HepG2 (cell line): ENCODE measurements at regions not wholly inside any gene's neighbourhood (a gene's known extent, or its start where the extent isn't known, plus 50 kb on each side); places are given as distances from the start of the nearest gene placed in this dataset.

Experiments
- ATAC-seq: fragments of 200-7000 bp; cut with Tn5 transposase; 3 replicates; pipeline ENCODE4 v1.9.1; 2020; ENCODE audit warnings: mild to moderate bottlenecking, moderate library complexity
- BruUV-seq: library from RNA; stranded (reverse); fragments of 400-500 nt; replicated peaks from 2 replicates; lab custom pipeline; 2021; lab: Mats Ljungman, UMichigan
- CTCF ChIA-PET: fragments of 300-600 bp; formaldehyde crosslinking; extraction: SDS; loops from one replicate; lab custom pipeline; 2021; ENCODE audit warnings: low total read pairs, inconsistent platforms, low intra/inter-chr PET ratio; lab: Yijun Ruan, JAX
- POLR2A ChIA-PET: fragments of 350-600 bp; sonication (Branson Sonifier 250); formaldehyde crosslinking; loops from one replicate; lab custom pipeline; 2020; ENCODE audit warnings: antibody characterized with exemption, inconsistent platforms; lab: Yijun Ruan, JAX
- DNase-seq: peaks from one replicate; pipeline ENCODE4 v3.0.0-alpha.2; 2015; ENCODE audit warnings: low spot score
- FAIRE-seq: peaks from 3 replicates; lab custom pipeline; 2011; peaks lifted over from hg19 to GRCh38; lab: Jason Lieb, UNC
- H2AFZ ChIP-seq: one replicate; pipeline ENCODE4 v1.6.1; 2011; ENCODE audit warnings: low read length, inconsistent platforms
- H3K27ac ChIP-seq: fragments of 300-600 bp; 3 replicates; pipeline ENCODE4 v1.8.0; 2011; ENCODE audit warnings: mixed run types, mild to moderate bottlenecking, mixed read lengths, low read length, inconsistent platforms; ENCODE audit not compliant: insufficient read depth; ENCODE audit errors: extremely low read length
- H3K27me3 ChIP-seq, 2 experiments: fragments of 200-600 bp in 1 of 2; 2 replicates in 1 of 2; 3 replicates in 1 of 2; pipeline versions ENCODE4 v1.6.0 to v1.8.0; 2011; ENCODE audit warnings: low read length in 2 of 2, mild to moderate bottlenecking in 2 of 2, moderate library complexity in 2 of 2, inconsistent platforms in 1 of 2; ENCODE audit not compliant: insufficient read depth in 2 of 2, control insufficient read depth in 1 of 2
- H3K36me3 ChIP-seq, 2 experiments: fragments of 200-600 bp in 1 of 2; replicated peaks in 1 of 2; 2 replicates in 1 of 2; 3 replicates in 1 of 2; pipeline versions ENCODE4 v1.5.1 to v1.8.0; 2011; ENCODE audit warnings: low read length in 2 of 2, inconsistent platforms in 1 of 2; ENCODE audit not compliant: insufficient read depth in 2 of 2, control insufficient read depth in 1 of 2
- H3K4me1 ChIP-seq: 2 replicates; pipeline ENCODE4 v1.5.1; 2012; ENCODE audit warnings: low read length, inconsistent platforms; ENCODE audit not compliant: insufficient read depth
- H3K4me2 ChIP-seq: 2 replicates; pipeline ENCODE4 v1.6.0; 2011; ENCODE audit warnings: low read depth, low read length, inconsistent platforms
- H3K4me3 ChIP-seq, 3 experiments: fragments of 200-600 bp in 1 of 3; sonication (generic), shearing (Covaris generic) in 1 of 3; replicated peaks in 1 of 3; 2 replicates each; pipeline ENCODE4 v1.5.1; 2011 to 2016; ENCODE audit warnings: low read length in 3 of 3, inconsistent platforms in 2 of 3, low read depth in 2 of 3, mild to moderate bottlenecking in 2 of 3, control low read depth in 1 of 3, mixed read lengths in 1 of 3; ENCODE audit not compliant: insufficient read depth in 1 of 3
- H3K79me2 ChIP-seq: one replicate; pipeline ENCODE4 v1.6.1; 2011; ENCODE audit warnings: low read length, inconsistent platforms; ENCODE audit not compliant: insufficient read depth
- H3K9ac ChIP-seq: 2 replicates; pipeline ENCODE4 v1.6.0; 2011; ENCODE audit warnings: mild to moderate bottlenecking, low read depth, low read length, inconsistent platforms; ENCODE audit not compliant: insufficient read depth
- H3K9me3 ChIP-seq: 2 replicates; pipeline ENCODE4 v1.5.1; 2012; ENCODE audit warnings: mild to moderate bottlenecking, low read length
- H4K20me1 ChIP-seq: 2 replicates; pipeline ENCODE4 v1.6.0; 2011; ENCODE audit warnings: inconsistent platforms, mild to moderate bottlenecking, low read length, moderate library complexity; ENCODE audit not compliant: insufficient read depth
- ARHGAP35 ChIP-seq: sonication (generic); formaldehyde crosslinking; IDR thresholded peaks from 2 replicates; pipeline ENCODE4 v1.9.0; 2022; ENCODE audit warnings: mild to moderate bottlenecking, inconsistent platforms, moderate library complexity, missing genetic modification reagents, borderline replicate concordance
- FOSL2 ChIP-seq: sonication (generic); formaldehyde crosslinking; IDR thresholded peaks from 2 replicates; pipeline ENCODE4 v1.4.0; 2020; ENCODE audit warnings: missing genetic modification reagents
- KDM3A ChIP-seq: IDR thresholded peaks from 2 replicates; pipeline ENCODE4 v1.6.1; 2018; ENCODE audit warnings: low read depth, missing compliant biosample characterization
- NFE2L1 ChIP-seq: sonication (generic); formaldehyde crosslinking; IDR thresholded peaks from 2 replicates; pipeline ENCODE4 v1.4.0; 2020; ENCODE audit warnings: missing genetic modification reagents, mild to moderate bottlenecking, borderline replicate concordance
- ZNF451 ChIP-seq: sonication (generic); formaldehyde crosslinking; IDR thresholded peaks from 2 replicates; pipeline ENCODE4 v1.5.0; 2020; ENCODE audit warnings: mild to moderate bottlenecking, missing genetic modification reagents
- ZNF775 ChIP-seq: sonication (generic); formaldehyde crosslinking; IDR thresholded peaks from 2 replicates; pipeline ENCODE4 v1.4.0; 2020; ENCODE audit warnings: missing genetic modification reagents, mild to moderate bottlenecking, moderate library complexity, borderline replicate concordance
- ZNF839 ChIP-seq: sonication (generic); formaldehyde crosslinking; IDR thresholded peaks from 2 replicates; pipeline ENCODE4 v1.4.0; 2020; ENCODE audit warnings: missing genetic modification reagents, mild to moderate bottlenecking, borderline replicate concordance
- WGBS: methylation state at CpG from one replicate; pipeline ENCODE4 v1.1.6; 2017; ENCODE audit warnings: low lambda C conversion rate; 5-methylcytosine and 5-hydroxymethylcytosine counted together
- in situ Hi-C: cut with HindIII; loops from 2 replicates; pipeline ENCODE4 v1.10.0; 2017; ENCODE audit warnings: low pct_unique_long_range_greater_than_20kb; ENCODE audit not compliant: extremely low pct_ligation_motif_present
- intact Hi-C: fragments of 100-400 bp; cut with micrococcal nuclease; formaldehyde crosslinking; loops from one replicate; pipeline ENCODE4 v1.10.0; 2022; ENCODE audit not compliant: unreplicated experiment
- TF ChIP-seq, protein P1 (sequence below): sonication (generic); formaldehyde crosslinking; IDR thresholded peaks from 2 replicates; pipeline ENCODE4 v1.4.0; 2020; ENCODE audit warnings: mild to moderate bottlenecking, missing genetic modification reagents, borderline replicate concordance
- TF ChIP-seq, protein P2 (sequence below): sonication (generic); formaldehyde crosslinking; IDR thresholded peaks from 2 replicates; pipeline ENCODE4 v1.5.0; 2020; ENCODE audit warnings: mild to moderate bottlenecking, missing genetic modification reagents
- TF ChIP-seq, protein P3 (sequence below): sonication (generic); formaldehyde crosslinking; IDR thresholded peaks from 2 replicates; pipeline ENCODE4 v1.8.1; 2023; ENCODE audit warnings: missing genetic modification reagents, mild to moderate bottlenecking, borderline replicate concordance

DNA sequence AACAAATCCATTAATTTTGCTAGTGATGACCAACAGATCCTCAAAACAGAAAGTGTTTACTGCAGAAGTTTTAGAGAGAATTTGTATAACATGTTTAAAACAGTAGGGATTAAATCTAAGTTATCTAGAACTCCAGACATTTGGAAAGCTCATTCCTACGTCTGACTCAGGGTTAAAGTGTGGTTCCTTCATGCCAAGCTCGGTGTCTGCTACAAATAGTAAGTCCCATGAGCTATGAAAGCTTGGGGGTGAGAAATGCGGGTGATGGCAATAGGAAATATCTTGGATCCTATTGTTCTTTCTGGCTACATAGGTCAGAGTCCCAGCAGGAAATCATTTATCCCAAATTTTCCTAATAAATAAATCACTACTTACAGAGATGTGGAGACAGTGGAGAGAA is 867.1 kb downstream of the UQCRFS1 start:
- no peak overlapping the region for H3K4me3 ChIP-seq
- no peak overlapping the region for H3K4me2 ChIP-seq
- no peaks in the 10 kb centered on the region for H3K27me3 ChIP-seq
- DNase-seq = no peak
- H3K9me3 ChIP-seq = peaks cover 88% of the 10 kb centered on the region
- FAIRE-seq = no peak
- H3K36me3 ChIP-seq = no peaks in the 10 kb centered on the region
- in situ Hi-C loops (no loop called here), intact Hi-C loops (no loop called here)
- TF ChIP-seq KDM3A (CRISPR knock-in tag) (no peak), ZNF451 (CRISPR knock-in tag) (no peak), ARHGAP35 (CRISPR knock-in tag) (no peak), ZNF775 (CRISPR knock-in tag) (no peak), FOSL2 (CRISPR knock-in tag) (no peak), NFE2L1 (CRISPR knock-in tag) (no peak), ZNF839 (no peak)
- TF ChIP-seq, protein P1, sequence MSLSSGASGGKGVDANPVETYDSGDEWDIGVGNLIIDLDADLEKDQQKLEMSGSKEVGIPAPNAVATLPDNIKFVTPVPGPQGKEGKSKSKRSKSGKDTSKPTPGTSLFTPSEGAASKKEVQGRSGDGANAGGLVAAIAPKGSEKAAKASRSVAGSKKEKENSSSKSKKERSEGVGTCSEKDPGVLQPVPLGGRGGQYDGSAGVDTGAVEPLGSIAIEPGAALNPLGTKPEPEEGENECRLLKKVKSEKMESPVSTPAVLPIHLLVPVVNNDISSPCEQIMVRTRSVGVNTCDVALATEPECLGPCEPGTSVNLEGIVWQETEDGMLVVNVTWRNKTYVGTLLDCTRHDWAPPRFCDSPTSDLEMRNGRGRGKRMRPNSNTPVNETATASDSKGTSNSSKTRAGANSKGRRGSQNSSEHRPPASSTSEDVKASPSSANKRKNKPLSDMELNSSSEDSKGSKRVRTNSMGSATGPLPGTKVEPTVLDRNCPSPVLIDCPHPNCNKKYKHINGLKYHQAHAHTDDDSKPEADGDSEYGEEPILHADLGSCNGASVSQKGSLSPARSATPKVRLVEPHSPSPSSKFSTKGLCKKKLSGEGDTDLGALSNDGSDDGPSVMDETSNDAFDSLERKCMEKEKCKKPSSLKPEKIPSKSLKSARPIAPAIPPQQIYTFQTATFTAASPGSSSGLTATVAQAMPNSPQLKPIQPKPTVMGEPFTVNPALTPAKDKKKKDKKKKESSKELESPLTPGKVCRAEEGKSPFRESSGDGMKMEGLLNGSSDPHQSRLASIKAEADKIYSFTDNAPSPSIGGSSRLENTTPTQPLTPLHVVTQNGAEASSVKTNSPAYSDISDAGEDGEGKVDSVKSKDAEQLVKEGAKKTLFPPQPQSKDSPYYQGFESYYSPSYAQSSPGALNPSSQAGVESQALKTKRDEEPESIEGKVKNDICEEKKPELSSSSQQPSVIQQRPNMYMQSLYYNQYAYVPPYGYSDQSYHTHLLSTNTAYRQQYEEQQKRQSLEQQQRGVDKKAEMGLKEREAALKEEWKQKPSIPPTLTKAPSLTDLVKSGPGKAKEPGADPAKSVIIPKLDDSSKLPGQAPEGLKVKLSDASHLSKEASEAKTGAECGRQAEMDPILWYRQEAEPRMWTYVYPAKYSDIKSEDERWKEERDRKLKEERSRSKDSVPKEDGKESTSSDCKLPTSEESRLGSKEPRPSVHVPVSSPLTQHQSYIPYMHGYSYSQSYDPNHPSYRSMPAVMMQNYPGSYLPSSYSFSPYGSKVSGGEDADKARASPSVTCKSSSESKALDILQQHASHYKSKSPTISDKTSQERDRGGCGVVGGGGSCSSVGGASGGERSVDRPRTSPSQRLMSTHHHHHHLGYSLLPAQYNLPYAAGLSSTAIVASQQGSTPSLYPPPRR (CRISPR knock-in tag) = no peak
- TF ChIP-seq, protein P2, sequence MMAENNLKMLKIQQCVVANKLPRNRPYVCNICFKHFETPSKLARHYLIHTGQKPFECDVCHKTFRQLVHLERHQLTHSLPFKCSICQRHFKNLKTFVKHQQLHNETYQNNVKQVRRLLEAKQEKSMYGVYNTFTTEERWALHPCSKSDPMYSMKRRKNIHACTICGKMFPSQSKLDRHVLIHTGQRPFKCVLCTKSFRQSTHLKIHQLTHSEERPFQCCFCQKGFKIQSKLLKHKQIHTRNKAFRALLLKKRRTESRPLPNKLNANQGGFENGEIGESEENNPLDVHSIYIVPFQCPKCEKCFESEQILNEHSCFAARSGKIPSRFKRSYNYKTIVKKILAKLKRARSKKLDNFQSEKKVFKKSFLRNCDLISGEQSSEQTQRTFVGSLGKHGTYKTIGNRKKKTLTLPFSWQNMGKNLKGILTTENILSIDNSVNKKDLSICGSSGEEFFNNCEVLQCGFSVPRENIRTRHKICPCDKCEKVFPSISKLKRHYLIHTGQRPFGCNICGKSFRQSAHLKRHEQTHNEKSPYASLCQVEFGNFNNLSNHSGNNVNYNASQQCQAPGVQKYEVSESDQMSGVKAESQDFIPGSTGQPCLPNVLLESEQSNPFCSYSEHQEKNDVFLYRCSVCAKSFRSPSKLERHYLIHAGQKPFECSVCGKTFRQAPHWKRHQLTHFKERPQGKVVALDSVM (CRISPR knock-in tag) = no peak
- TF ChIP-seq, protein P3, sequence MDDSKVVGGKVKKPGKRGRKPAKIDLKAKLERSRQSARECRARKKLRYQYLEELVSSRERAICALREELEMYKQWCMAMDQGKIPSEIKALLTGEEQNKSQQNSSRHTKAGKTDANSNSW (CRISPR knock-in tag) = no peak
- ChIA-PET POLR2A (no interaction called here), CTCF (no interaction called here)
- no peak overlapping the region for H3K27ac ChIP-seq
- H2AFZ ChIP-seq = no peak overlapping the region
- no peaks in the 10 kb centered on the region for H3K79me2 ChIP-seq
- no peak for ATAC-seq
- BruUV-seq = no TSS peak
- no peaks in the 10 kb centered on the region for H3K4me1 ChIP-seq
- H3K9ac ChIP-seq = no peak overlapping the region
- WGBS = 7% methylated on average over 3 of the region's 3 CpGs
- no peaks in the 10 kb centered on the region for H4K20me1 ChIP-seq
